ENCODE measurements at regions not wholly inside any gene's neighbourhood (a gene's known extent, or its start where the extent isn't known, plus 50 kb on each side); places are given as distances from the start of the nearest gene placed in this dataset.

GRCh38 chr13:107289540-107289939, 721.6 kb upstream of the ARGLU1 start:
- TF ChIP-seq CTCF (IDR thresholded peaks at IDR 0.05; ENCODE audit: poor library complexity, severe bottlenecking) (no peak), REST (IDR thresholded peaks at IDR 0.05; ENCODE audit: borderline replicate concordance) (no peak), TAF1 (IDR thresholded peaks at IDR 0.05; ENCODE audit: low read depth) (no peak), EZH2 (IDR thresholded peaks at IDR 0.05; ENCODE audit: borderline replicate concordance, insufficient read depth, low read length, poor library complexity, severe bottlenecking) (no peak), EP300 (conservative IDR thresholded peaks at IDR 0.05; ENCODE audit: poor library complexity, severe bottlenecking) (no peak), POLR2AphosphoS5 (IDR thresholded peaks at IDR 0.05) (no peak)

Data from neural cell (in vitro differentiated cells).